GM21423 (cell line): ENCODE measurements at regions not wholly inside any gene's neighbourhood (a gene's known extent, or its start where the extent isn't known, plus 50 kb on each side); places are given as distances from the start of the nearest gene placed in this dataset.
"Not testable (repeated sequence)": the region's sequence is repeated elsewhere in the genome, so short reads cannot be mapped to it uniquely, and the experiment has no call there.

Experiments used
- ATAC-seq: cut with Tn5 transposase; IDR thresholded peaks from one replicate; pipeline ENCODE4 v1.9.1; 2021; ENCODE audit warnings: mild to moderate bottlenecking, moderate library complexity; ENCODE audit not compliant: unreplicated experiment

GRCh38 chr7:115793958-115794702, 236.4 kb downstream of the TFEC start:
- no peak for ATAC-seq

GRCh38 chr7:115789901-115790300, 240.7 kb downstream of the TFEC start:
- no peak for ATAC-seq

GRCh38 chr7:115789473-115789872, 241.1 kb downstream of the TFEC start:
- not testable (repeated sequence) for ATAC-seq

- ATAC-seq = no peak
These were observed 247.7 kb downstream of the TFEC start for GRCh38 chr7:115782696-115783490.

GRCh38 chr7:115779561-115779960, 251.0 kb downstream of the TFEC start:
- ATAC-seq = no peak

- no peak for ATAC-seq
These were observed 254.6 kb downstream of the TFEC start for GRCh38 chr7:115775981-115776380.

- ATAC-seq = no peak
These were observed 267.2 kb downstream of the TFEC start for GRCh38 chr7:115763347-115763746.

GRCh38 chr7:115758025-115758424, 272.5 kb downstream of the TFEC start:
- ATAC-seq = no peak

- ATAC-seq = no peak
These were observed 276.3 kb downstream of the TFEC start for GRCh38 chr7:115754226-115754625.

- ATAC-seq = no peak
These were observed 280.6 kb downstream of the TFEC start for GRCh38 chr7:115749924-115750323.

- no peak for ATAC-seq
These were observed 282.3 kb downstream of the TFEC start for GRCh38 chr7:115748123-115748738.

- ATAC-seq = no peak
These were observed 283.4 kb downstream of the TFEC start for GRCh38 chr7:115747174-115747573.

- ATAC-seq = no peak
These were observed 290.5 kb downstream of the TFEC start for GRCh38 chr7:115740043-115740442.

GRCh38 chr7:115734641-115735040, 295.9 kb downstream of the TFEC start:
- ATAC-seq = no peak

GRCh38 chr7:115731796-115732471, 298.6 kb downstream of the TFEC start:
- no peak for ATAC-seq

GRCh38 chr7:115728518-115728917, 302.0 kb downstream of the TFEC start:
- ATAC-seq = no peak

- no peak for ATAC-seq
These were observed 306.0 kb downstream of the TFEC start for GRCh38 chr7:115724400-115725056.

- no peak for ATAC-seq
These were observed 308.1 kb downstream of the TFEC start for GRCh38 chr7:115722302-115722977.

GRCh38 chr7:115721293-115722217, 309.0 kb downstream of the TFEC start:
- ATAC-seq = no peak
